Adipocyte (in vitro differentiated cells): ENCODE measurements at regions not wholly inside any gene's neighbourhood (a gene's known extent, or its start where the extent isn't known, plus 50 kb on each side); places are given as distances from the start of the nearest gene placed in this dataset.

ENCODE experiments used
- DNase-seq: peaks from one replicate; pipeline ENCODE4 v3.0.0-alpha.2; 2015; ENCODE audit warnings: low read depth
- H3K27me3 ChIP-seq: replicated peaks from 2 replicates; pipeline ENCODE4 v1.7.0; 2013; ENCODE audit warnings: mild to moderate bottlenecking, low read length, moderate library complexity; ENCODE audit not compliant: control insufficient read depth, insufficient read depth
- H3K36me3 ChIP-seq: 2 replicates; pipeline ENCODE4 v1.7.0; 2013; ENCODE audit warnings: low read length, mild to moderate bottlenecking, moderate library complexity; ENCODE audit not compliant: control insufficient read depth, insufficient read depth, severe bottlenecking
- H3K4me1 ChIP-seq: 2 replicates; pipeline ENCODE4 v1.7.0; 2013; ENCODE audit warnings: mild to moderate bottlenecking, low read length, moderate library complexity; ENCODE audit not compliant: control insufficient read depth, insufficient read depth
- H3K4me3 ChIP-seq: 2 replicates; pipeline ENCODE4 v1.7.0; 2013; ENCODE audit warnings: mild to moderate bottlenecking, low read length, moderate library complexity
- H3K9ac ChIP-seq: 2 replicates; pipeline ENCODE4 v1.7.0; 2013; ENCODE audit warnings: mild to moderate bottlenecking, low read length, moderate library complexity
- H3K9me3 ChIP-seq: 2 replicates; pipeline ENCODE4 v1.7.0; 2013; ENCODE audit warnings: mild to moderate bottlenecking, low read length, moderate library complexity; ENCODE audit not compliant: control insufficient read depth

DNA sequence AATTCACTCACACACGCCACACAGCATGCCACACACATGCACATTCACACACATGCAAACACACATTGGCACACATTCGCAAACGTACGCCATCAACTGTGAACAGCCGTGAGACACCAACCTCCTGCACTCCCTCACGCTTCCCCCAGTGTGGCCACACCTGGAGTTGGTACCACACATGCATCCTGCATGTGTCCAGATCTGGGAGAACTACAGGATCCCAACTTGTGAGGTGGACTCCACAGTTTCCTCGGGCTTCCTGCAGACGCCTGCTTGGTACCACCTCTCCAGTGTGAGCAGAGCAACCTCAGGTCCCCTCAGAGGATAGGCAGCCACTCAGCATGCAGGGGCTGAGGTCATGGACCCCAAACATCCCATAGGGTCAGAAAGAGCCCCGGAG lies 239.0 kb downstream of the EIPR1 start:
- Histone ChIP-seq H3K9me3 (peaks cover 4% of the 10 kb centered on the region), H3K36me3 (no peaks in the 10 kb centered on the region), H3K4me1 (no peaks in the 10 kb centered on the region), H3K27me3 (no peaks in the 10 kb centered on the region), H3K4me3 (no peak overlapping the region), H3K9ac (no peak overlapping the region)
- DNase-seq: no peak

DNA sequence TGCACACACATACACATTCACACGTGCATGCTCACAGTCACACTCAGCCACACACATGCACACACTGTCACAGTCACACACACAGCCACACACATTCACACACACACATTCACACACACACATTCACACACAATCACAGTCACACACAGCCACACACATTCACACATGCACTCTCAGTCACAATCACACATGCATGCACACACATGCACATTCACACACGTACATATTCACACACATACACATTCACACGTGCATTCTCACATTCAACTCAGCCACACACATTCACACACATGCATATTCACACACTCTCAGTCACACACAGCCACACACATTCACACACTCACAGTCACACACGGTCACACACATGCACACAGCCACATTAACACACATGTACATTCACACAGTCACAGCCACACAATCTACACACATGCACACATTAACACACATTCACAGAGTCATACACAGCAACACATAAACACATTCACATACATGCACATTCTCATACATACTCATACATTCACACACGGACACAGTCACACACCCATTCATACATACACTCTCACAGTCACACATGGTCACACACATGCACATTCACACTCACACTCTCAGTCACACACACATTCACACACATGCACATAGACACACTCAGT lies 239.8 kb downstream of the EIPR1 start:
- DNase-seq: no peak
- H3K9ac ChIP-seq: no peak overlapping the region
- peaks cover 4% of the 10 kb centered on the region for H3K9me3 ChIP-seq
- H3K36me3 ChIP-seq: no peaks in the 10 kb centered on the region
- H3K4me1 ChIP-seq: no peaks in the 10 kb centered on the region
- no peaks in the 10 kb centered on the region for H3K27me3 ChIP-seq
- H3K4me3 ChIP-seq: no peak overlapping the region

DNA sequence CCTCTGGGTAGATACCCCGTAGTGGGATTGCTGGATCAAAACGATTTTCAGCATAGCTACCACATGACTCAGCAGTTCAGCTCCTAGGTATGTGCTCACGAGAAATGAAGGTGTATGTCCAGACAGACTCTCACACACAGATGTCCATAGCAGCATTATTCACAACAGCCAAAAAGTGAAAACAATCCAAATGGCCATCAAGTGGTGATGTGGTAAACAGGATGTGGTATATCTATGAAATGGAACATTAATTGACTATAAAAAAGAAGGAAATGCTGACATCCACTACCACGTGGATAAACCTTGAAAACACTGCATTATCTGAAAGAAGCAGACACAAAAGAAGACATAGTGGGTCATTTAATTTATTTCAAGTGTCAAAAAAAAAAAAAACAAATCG lies 241.9 kb downstream of the EIPR1 start:
- Histone ChIP-seq H3K9me3 (peaks cover 4% of the 10 kb centered on the region), H3K4me1 (no peaks in the 10 kb centered on the region), H3K9ac (no peak overlapping the region), H3K4me3 (no peak overlapping the region), H3K36me3 (no peaks in the 10 kb centered on the region), H3K27me3 (peaks cover 10% of the 10 kb centered on the region)
- no peak for DNase-seq

DNA sequence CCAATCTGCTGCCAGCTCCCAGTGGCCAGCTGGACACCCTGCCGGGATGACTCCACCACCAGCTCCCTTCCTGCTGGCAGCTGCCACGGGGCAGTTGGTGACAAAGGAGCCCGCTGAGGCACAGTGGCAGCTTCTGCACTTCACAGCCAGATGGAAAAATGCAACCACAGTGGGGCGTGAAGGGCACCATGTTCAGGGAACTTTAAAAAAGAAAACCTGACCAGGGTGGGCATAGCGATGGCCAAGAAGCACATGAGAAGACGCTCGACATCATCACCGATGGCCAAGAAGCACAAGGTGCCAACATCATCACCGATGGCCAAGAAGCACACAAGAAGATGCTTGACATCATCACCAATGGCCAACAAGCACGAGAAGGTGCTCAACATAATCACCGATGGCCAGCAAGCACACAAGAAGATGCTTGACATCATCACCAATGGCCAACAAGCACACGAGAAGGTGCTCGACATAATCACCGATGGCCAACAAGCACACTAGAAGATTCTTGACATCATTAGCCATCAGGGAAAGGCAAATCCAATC lies 243.5 kb downstream of the EIPR1 start:
- no peak overlapping the region for H3K9ac ChIP-seq
- H3K4me1 ChIP-seq: no peaks in the 10 kb centered on the region
- peaks cover 16% of the 10 kb centered on the region for H3K27me3 ChIP-seq
- DNase-seq: no peak
- H3K9me3 ChIP-seq: peaks cover 4% of the 10 kb centered on the region
- no peak overlapping the region for H3K4me3 ChIP-seq
- H3K36me3 ChIP-seq: no peaks in the 10 kb centered on the region

DNA sequence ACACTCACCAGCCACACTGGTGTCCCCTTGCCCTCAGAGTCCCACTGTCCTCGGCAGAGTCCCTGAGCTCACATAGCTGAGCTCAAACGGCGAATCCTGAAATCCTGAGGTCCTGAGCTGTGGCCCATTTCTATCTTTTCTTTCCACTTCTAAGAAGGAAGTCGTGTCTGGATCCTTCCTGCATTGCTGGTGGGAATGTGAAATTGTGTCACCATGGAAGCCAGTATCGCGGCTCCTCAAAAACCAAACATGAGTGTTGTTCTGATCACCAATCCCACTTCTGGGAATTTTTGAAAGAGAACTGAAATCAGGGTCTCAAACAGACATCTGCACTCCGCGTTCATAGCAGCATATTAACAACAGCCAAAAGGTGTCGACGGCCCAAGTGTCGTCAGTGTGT lies 244.7 kb downstream of the EIPR1 start:
- peaks cover 24% of the 10 kb centered on the region for H3K27me3 ChIP-seq
- H3K9ac ChIP-seq: no peak overlapping the region
- no peak overlapping the region for H3K4me3 ChIP-seq
- no peak for DNase-seq
- H3K36me3 ChIP-seq: no peaks in the 10 kb centered on the region
- peaks cover 4% of the 10 kb centered on the region for H3K9me3 ChIP-seq
- no peaks in the 10 kb centered on the region for H3K4me1 ChIP-seq

DNA sequence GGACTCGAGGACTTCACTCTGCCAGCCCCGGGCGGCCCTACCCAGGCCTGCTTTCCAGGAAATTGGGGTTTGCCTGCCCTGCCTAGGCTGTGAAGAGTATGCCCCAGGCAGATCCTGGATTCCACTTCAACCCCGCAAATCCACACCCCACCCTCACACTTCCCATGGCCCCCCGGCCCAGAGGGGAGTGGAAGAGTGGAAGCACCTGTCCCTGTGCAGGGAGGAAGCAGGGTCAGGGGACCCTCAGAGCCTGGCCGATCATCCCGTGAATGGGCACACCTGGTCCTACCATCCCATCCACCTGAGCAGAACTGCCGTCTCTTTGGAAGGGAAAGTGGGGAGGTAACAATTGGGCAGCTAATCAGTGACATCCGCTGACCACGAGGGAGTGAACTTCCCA lies 245.2 kb downstream of the EIPR1 start:
- DNase-seq: no peak

DNA sequence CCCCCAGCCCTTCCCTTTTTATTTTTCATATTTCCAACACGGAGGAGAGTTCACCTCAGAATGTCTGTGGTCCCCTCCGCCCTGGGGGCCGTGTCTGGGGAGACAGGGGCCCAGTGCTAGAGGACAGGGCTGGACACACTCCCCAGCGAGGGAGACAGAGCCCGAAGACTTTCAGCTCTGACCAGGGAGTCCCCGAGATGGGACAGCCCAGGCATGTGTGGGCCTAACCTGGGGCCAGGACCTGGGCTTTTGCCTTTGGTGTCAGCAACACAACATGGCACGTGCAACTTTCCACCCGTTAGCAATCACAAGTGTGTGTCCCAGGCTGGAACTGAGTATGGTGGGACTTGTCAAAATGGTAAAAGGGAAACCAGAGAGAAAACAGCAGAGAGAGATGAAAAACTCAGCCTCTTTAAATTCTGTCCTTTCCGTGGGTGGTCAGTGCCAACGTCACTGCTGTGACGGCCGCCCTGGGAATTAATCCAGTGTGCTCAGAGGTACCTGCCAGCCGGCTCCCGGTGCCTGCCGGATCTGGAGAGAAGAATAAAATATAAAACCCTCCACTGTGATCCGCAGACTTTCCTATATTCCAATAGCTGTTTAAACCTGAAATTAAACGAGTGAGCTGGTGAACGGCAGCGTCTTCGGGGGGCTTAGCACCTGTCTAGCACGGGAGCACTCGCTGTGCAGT lies 245.8 kb downstream of the EIPR1 start:
- peaks cover 24% of the 10 kb centered on the region for H3K27me3 ChIP-seq
- H3K4me1 ChIP-seq: peaks cover 4% of the 10 kb centered on the region
- peaks cover 4% of the 10 kb centered on the region for H3K9me3 ChIP-seq
- DNase-seq: no peak
- no peaks in the 10 kb centered on the region for H3K36me3 ChIP-seq
- H3K9ac ChIP-seq: no peak overlapping the region
- H3K4me3 ChIP-seq: no peak overlapping the region

More for the DNA sequence above, 245.2 kb downstream of the EIPR1 start:
- H3K27me3 ChIP-seq: peaks cover 24% of the 10 kb centered on the region
- H3K4me3 ChIP-seq: no peak overlapping the region
- H3K4me1 ChIP-seq: peaks cover under 1% of the 10 kb centered on the region
- no peaks in the 10 kb centered on the region for H3K36me3 ChIP-seq
- peaks cover 4% of the 10 kb centered on the region for H3K9me3 ChIP-seq
- H3K9ac ChIP-seq: no peak overlapping the region

DNA sequence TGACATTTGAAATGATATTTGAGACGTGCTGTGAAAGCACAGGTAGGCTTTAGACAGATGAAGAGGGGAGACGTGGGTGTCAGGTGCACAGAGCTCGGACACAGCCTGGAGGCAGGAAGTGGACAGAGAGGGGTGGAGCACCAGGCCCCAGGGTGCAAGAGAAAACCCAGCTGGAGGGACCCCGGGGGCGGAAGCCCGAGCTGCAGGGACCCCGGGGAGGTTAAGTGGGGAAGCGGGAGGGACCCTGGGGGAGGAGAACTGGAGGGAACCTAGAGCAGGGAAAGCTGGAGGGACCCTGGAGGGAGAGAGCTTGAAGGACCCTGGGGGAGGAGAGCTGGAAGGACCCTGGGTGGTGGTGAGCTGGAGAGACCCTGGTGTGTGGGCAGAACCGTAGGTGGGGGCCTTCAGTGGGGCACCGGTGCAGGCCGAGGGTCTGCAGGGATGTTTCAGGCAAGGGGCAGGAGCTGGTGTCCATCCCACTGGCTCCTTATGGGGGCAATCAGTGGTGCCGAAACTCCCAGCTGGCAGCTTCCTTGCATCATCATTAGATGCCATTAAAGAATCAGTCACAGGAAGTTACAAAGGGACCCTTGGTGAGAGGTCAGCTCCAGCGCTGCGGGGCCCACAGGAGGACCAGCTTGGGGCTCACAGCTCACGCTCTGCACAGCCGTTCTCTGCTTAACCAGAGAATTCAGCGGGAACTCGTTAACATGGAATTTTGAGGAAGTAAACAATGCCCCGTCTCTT lies 246.6 kb downstream of the EIPR1 start:
- Histone ChIP-seq H3K9ac (no peak overlapping the region), H3K27me3 (peaks cover 24% of the 10 kb centered on the region), H3K9me3 (peaks cover 4% of the 10 kb centered on the region), H3K36me3 (no peaks in the 10 kb centered on the region), H3K4me3 (no peak overlapping the region), H3K4me1 (peaks cover 4% of the 10 kb centered on the region)
- DNase-seq: no peak

DNA sequence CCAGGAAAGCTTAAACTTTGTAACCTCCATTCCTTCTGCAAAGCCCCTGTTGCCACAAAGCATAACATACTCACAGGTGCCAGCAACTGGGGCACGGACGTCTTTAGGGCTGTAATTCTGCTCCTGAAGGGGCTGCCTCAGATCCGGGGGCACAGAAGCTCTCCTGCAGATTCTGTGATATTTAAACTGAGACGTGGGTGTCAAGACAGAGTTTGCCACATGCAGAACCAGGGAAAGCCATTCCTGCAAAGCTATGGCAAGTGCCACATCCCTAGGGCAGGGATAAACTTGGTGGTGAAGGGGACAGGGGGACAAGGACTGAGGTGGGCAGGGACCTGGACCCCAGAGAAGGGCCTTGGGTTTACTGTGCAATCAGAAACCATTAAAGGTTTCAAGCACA lies 247.2 kb downstream of the EIPR1 start:
- no peaks in the 10 kb centered on the region for H3K36me3 ChIP-seq
- H3K4me1 ChIP-seq: peaks cover 4% of the 10 kb centered on the region
- H3K9ac ChIP-seq: no peak overlapping the region
- no peak overlapping the region for H3K4me3 ChIP-seq
- no peak for DNase-seq
- H3K9me3 ChIP-seq: peaks cover 4% of the 10 kb centered on the region
- H3K27me3 ChIP-seq: peaks cover 24% of the 10 kb centered on the region

DNA sequence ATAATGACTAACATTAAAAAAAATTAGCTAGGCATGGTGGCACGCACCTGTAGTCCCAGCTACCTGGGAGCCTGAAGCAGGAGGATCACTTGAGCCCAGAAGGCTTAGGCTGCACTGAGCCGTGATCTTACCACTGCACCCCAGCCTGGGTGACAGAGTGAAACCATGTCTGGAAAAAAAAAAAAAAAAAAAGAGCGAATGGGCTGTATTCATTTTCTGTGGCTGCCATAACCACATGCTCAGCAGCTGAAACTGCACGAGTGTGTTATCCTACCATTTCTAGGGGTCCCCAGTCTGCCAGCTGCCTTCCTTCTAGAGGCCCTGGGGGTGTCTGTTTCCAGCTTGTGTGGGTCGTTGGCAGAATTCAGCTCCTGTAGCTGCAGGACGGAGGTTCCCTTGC lies 247.8 kb downstream of the EIPR1 start:
- no peaks in the 10 kb centered on the region for H3K36me3 ChIP-seq
- H3K9ac ChIP-seq: no peak overlapping the region
- peaks cover 4% of the 10 kb centered on the region for H3K9me3 ChIP-seq
- H3K4me1 ChIP-seq: peaks cover 4% of the 10 kb centered on the region
- peaks cover 24% of the 10 kb centered on the region for H3K27me3 ChIP-seq
- no peak for DNase-seq
- H3K4me3 ChIP-seq: no peak overlapping the region

DNA sequence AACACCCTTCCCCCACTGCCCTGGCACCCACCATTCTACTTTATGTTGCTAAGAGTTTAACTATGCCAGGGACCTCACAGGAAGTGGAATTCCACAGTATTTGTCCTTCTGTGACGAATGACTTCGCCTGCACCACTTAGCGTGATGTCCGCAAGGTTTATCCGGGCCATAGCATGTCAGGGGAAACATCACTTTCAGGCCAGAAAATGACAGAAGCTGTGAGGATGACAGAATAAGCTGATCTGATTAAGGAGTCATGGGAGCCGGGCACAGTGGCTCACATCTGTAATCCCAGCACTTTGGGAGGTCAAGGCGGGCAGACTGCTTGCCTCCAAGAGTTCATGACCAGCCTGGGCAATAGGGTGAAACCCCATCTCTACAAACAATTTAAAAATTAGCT lies 248.8 kb downstream of the EIPR1 start:
- no peak for DNase-seq
- no peaks in the 10 kb centered on the region for H3K36me3 ChIP-seq
- peaks cover 24% of the 10 kb centered on the region for H3K27me3 ChIP-seq
- H3K4me1 ChIP-seq: peaks cover 4% of the 10 kb centered on the region
- H3K4me3 ChIP-seq: no peak overlapping the region
- H3K9ac ChIP-seq: no peak overlapping the region
- no peaks in the 10 kb centered on the region for H3K9me3 ChIP-seq
